ENCODE measurements at regions not wholly inside any gene's neighbourhood (a gene's known extent, or its start where the extent isn't known, plus 50 kb on each side); places are given as distances from the start of the nearest gene placed in this dataset.

- DNase-seq (no peak), ATAC-seq (no peak)
- Mint-ChIP-seq H3K9me3 (no peaks in the 10 kb centered on the region), H3K36me3 (ENCODE audit: low read depth) (no peaks in the 10 kb centered on the region), H3K4me3 (no peak overlapping the region), H3K27me3 (no peaks in the 10 kb centered on the region), H3K4me1 (ENCODE audit: low read depth) (no peaks in the 10 kb centered on the region), H3K27ac (no peak overlapping the region)
- TF ChIP-seq CTCF (IDR thresholded peaks at IDR 0.05) = no peak
- intact Hi-C loops (cut with micrococcal nuclease) = no loop called here
- POLR2A ChIA-PET = no interaction called here
- CTCF ChIA-PET = no interaction called here
Measured at GRCh38 chr2:53268086-53268485, 499.5 kb upstream of the CHAC2 start.

- CTCF ChIA-PET = no interaction called here
Measured at GRCh38 chr2:53265544-53266299, 501.9 kb upstream of the CHAC2 start.

DNA sequence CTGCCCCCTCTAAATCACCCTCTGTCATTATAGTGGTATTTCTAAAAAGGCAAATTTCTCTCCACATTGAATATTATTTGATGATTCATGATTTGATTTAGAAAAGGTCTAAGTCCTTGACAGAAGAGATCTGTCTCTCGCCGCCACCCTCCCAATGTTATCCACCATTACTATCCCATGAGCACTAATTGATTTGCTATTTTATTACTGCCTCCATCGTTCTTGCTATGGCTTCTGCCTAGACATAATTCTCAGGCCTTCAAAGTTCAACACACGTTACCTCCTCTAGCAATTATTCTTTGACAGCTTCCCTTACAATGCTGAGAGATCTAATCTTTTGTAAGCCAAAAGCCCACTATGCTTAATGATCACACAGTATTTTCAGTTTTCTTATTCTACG, 507.0 kb upstream of the CHAC2 start:
- ChIA-PET CTCF (no interaction called here), POLR2A (no interaction called here)
- Mint-ChIP-seq H3K27ac (no peak overlapping the region), H3K9me3 (no peaks in the 10 kb centered on the region), H3K4me1 (ENCODE audit: low read depth) (no peaks in the 10 kb centered on the region), H3K36me3 (ENCODE audit: low read depth) (no peaks in the 10 kb centered on the region), H3K27me3 (no peaks in the 10 kb centered on the region), H3K4me3 (no peak overlapping the region)
- ATAC-seq (no peak), DNase-seq (no peak)
- no peak for TF ChIP-seq CTCF (IDR thresholded peaks at IDR 0.05)
- intact Hi-C loops (cut with micrococcal nuclease) = no loop called here

More at GRCh38 chr2:53265544-53266299, 501.9 kb upstream of the CHAC2 start:
- Mint-ChIP-seq H3K36me3 (ENCODE audit: low read depth) (no peaks in the 10 kb centered on the region), H3K4me1 (ENCODE audit: low read depth) (no peaks in the 10 kb centered on the region), H3K27me3 (no peaks in the 10 kb centered on the region), H3K9me3 (no peaks in the 10 kb centered on the region), H3K4me3 (no peak overlapping the region), H3K27ac (no peak overlapping the region)
- no peak for ATAC-seq
- POLR2A ChIA-PET = no interaction called here
- TF ChIP-seq CTCF (IDR thresholded peaks at IDR 0.05) = no peak
- DNase-seq = no peak
- intact Hi-C loops (cut with micrococcal nuclease) = no loop called here

GRCh38 chr2:53259395-53260009, 508.1 kb upstream of the CHAC2 start:
- no peak for ATAC-seq
- Mint-ChIP-seq H3K9me3 (no peaks in the 10 kb centered on the region), H3K4me3 (no peak overlapping the region), H3K27me3 (no peaks in the 10 kb centered on the region), H3K27ac (no peak overlapping the region), H3K4me1 (ENCODE audit: low read depth) (no peaks in the 10 kb centered on the region), H3K36me3 (ENCODE audit: low read depth) (no peaks in the 10 kb centered on the region)
- ChIA-PET POLR2A (no interaction called here), CTCF (no interaction called here)
- DNase-seq = no peak
- intact Hi-C loops (cut with micrococcal nuclease) = no loop called here
- no peak for TF ChIP-seq CTCF (IDR thresholded peaks at IDR 0.05)

DNA sequence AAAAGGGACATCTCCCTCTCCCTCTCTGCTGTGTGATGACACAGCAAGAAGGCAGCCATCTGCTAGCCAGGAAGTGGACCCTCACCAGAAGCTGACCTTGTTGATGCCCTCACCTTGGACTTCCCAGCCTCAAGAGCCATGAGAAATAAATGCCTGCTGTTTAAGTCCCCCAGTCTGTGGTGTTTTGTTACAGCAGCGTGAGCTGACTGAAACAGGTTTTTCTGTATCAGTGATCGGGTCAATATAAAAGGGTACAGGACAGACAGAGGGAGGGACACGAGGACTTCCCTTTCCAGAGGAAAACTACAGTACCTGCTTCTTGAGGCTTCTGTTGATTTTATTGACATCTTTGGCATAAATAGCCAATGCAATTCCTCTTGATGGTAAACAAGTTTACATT, 510.3 kb upstream of the CHAC2 start:
- ATAC-seq (no peak), DNase-seq (no peak)
- ChIA-PET CTCF (no interaction called here), POLR2A (no interaction called here)
- TF ChIP-seq CTCF (IDR thresholded peaks at IDR 0.05) = no peak
- H3K27ac Mint-ChIP-seq = no peak overlapping the region
- peaks cover 1% of the 10 kb centered on the region for H3K9me3 Mint-ChIP-seq
- H3K36me3 Mint-ChIP-seq (ENCODE audit: low read depth) = no peaks in the 10 kb centered on the region
- intact Hi-C loops (cut with micrococcal nuclease) = no loop called here
- no peak overlapping the region for H3K4me3 Mint-ChIP-seq
- H3K27me3 Mint-ChIP-seq = no peaks in the 10 kb centered on the region
- no peaks in the 10 kb centered on the region for H3K4me1 Mint-ChIP-seq (ENCODE audit: low read depth)
